HG03558 (cell line): ENCODE measurements at regions not wholly inside any gene's neighbourhood (a gene's known extent, or its start where the extent isn't known, plus 50 kb on each side); places are given as distances from the start of the nearest gene placed in this dataset.

Experiments used
- ATAC-seq: cut with Tn5 transposase; IDR thresholded peaks from one replicate; pipeline ENCODE4 v1.9.1; 2021; ENCODE audit warnings: moderate number of reproducible peaks; ENCODE audit not compliant: unreplicated experiment; ENCODE audit errors: extremely low read depth

GRCh38 chr18:46262856-46263255 is 158.7 kb downstream of the HAUS1 start:
- no peak for ATAC-seq

- peak; percentile 51 for ATAC-seq
These were observed 160.1 kb downstream of the HAUS1 start for GRCh38 chr18:46264255-46264654.

GRCh38 chr18:46265196-46266156 is 161.3 kb downstream of the HAUS1 start:
- no peak for ATAC-seq

- no peak for ATAC-seq
These were observed 162.3 kb downstream of the HAUS1 start for GRCh38 chr18:46266473-46266872.

GRCh38 chr18:46268671-46269070 is 164.5 kb downstream of the HAUS1 start:
- no peak for ATAC-seq

- no peak for ATAC-seq
These were observed 165.1 kb downstream of the HAUS1 start for GRCh38 chr18:46269275-46269674.

GRCh38 chr18:46271488-46271887 is 167.3 kb downstream of the HAUS1 start:
- no peak for ATAC-seq

GRCh38 chr18:46273861-46274260 is 169.7 kb downstream of the HAUS1 start:
- no peak for ATAC-seq

GRCh38 chr18:46274266-46274665 is 170.1 kb downstream of the HAUS1 start:
- ATAC-seq = no peak

- no peak for ATAC-seq
These were observed 171.2 kb downstream of the HAUS1 start for GRCh38 chr18:46275370-46275769.

GRCh38 chr18:46276748-46277147 is 172.6 kb downstream of the HAUS1 start:
- ATAC-seq = no peak

GRCh38 chr18:46278481-46279465 is 174.6 kb downstream of the HAUS1 start:
- no peak for ATAC-seq

GRCh38 chr18:46279673-46280072 is 175.5 kb downstream of the HAUS1 start:
- no peak for ATAC-seq

GRCh38 chr18:46281185-46282176 is 177.3 kb downstream of the HAUS1 start:
- peak; percentile 80 for ATAC-seq

GRCh38 chr18:46282177-46282570 is 178.0 kb downstream of the HAUS1 start:
- no peak for ATAC-seq

GRCh38 chr18:46282646-46283045 is 178.5 kb downstream of the HAUS1 start:
- no peak for ATAC-seq

- ATAC-seq = no peak
These were observed 179.1 kb downstream of the HAUS1 start for GRCh38 chr18:46283268-46283667.

- no peak for ATAC-seq
These were observed 179.7 kb downstream of the HAUS1 start for GRCh38 chr18:46283895-46284295.

GRCh38 chr18:46289463-46289862 is 185.3 kb downstream of the HAUS1 start:
- no peak for ATAC-seq

- no peak for ATAC-seq
These were observed 185.7 kb downstream of the HAUS1 start for GRCh38 chr18:46289931-46290330.
